ENCODE measurements at regions not wholly inside any gene's neighbourhood (a gene's known extent, or its start where the extent isn't known, plus 50 kb on each side); places are given as distances from the start of the nearest gene placed in this dataset.

- Mint-ChIP-seq H3K27me3 (no peaks in the 10 kb centered on the region), H3K36me3 (ENCODE audit: low read depth) (peaks cover 17% of the 10 kb centered on the region), H3K4me3 (no peak overlapping the region), H3K9me3 (peaks cover 14% of the 10 kb centered on the region), H3K4me1 (peaks cover 9% of the 10 kb centered on the region), H3K27ac (no peak overlapping the region)
- no peak for DNase-seq
- POLR2A ChIA-PET, result no interaction called here
- CTCF ChIA-PET, result no interaction called here
These were observed 227.2 kb downstream of the BRD1 start for GRCh38 chr22:49600468-49600867.

GRCh38 chr22:49599691-49600455, 227.8 kb downstream of the BRD1 start:
- H3K36me3 Mint-ChIP-seq (ENCODE audit: low read depth), result peaks cover 17% of the 10 kb centered on the region
- POLR2A ChIA-PET, result no interaction called here
- H3K4me1 Mint-ChIP-seq, result peaks cover 9% of the 10 kb centered on the region
- H3K27ac Mint-ChIP-seq, result no peak overlapping the region
- no peak overlapping the region for H3K4me3 Mint-ChIP-seq
- DNase-seq, result no peak
- CTCF ChIA-PET, result no interaction called here
- peaks cover 8% of the 10 kb centered on the region for H3K9me3 Mint-ChIP-seq
- H3K27me3 Mint-ChIP-seq, result no peaks in the 10 kb centered on the region

GRCh38 chr22:49599039-49599438, 228.6 kb downstream of the BRD1 start:
- no peaks in the 10 kb centered on the region for H3K9me3 Mint-ChIP-seq
- no peak for DNase-seq
- H3K4me3 Mint-ChIP-seq, result no peak overlapping the region
- H3K4me1 Mint-ChIP-seq, result peaks cover 9% of the 10 kb centered on the region
- ChIA-PET CTCF (no interaction called here), POLR2A (no interaction called here)
- H3K27ac Mint-ChIP-seq, result no peak overlapping the region
- no peaks in the 10 kb centered on the region for H3K27me3 Mint-ChIP-seq
- peaks cover 10% of the 10 kb centered on the region for H3K36me3 Mint-ChIP-seq (ENCODE audit: low read depth)

GRCh38 chr22:49598338-49598737, 229.3 kb downstream of the BRD1 start:
- H3K9me3 Mint-ChIP-seq, result no peaks in the 10 kb centered on the region
- no peak overlapping the region for H3K27ac Mint-ChIP-seq
- peaks cover 9% of the 10 kb centered on the region for H3K4me1 Mint-ChIP-seq
- ChIA-PET POLR2A (no interaction called here), CTCF (no interaction called here)
- peaks cover 3% of the 10 kb centered on the region for H3K36me3 Mint-ChIP-seq (ENCODE audit: low read depth)
- H3K27me3 Mint-ChIP-seq, result no peaks in the 10 kb centered on the region
- H3K4me3 Mint-ChIP-seq, result no peak overlapping the region
- DNase-seq, result no peak

- Mint-ChIP-seq H3K4me3 (no peak overlapping the region), H3K36me3 (ENCODE audit: low read depth) (no peaks in the 10 kb centered on the region), H3K4me1 (peaks cover 9% of the 10 kb centered on the region), H3K27me3 (no peaks in the 10 kb centered on the region), H3K27ac (no peak overlapping the region), H3K9me3 (no peaks in the 10 kb centered on the region)
- ChIA-PET POLR2A (no interaction called here), CTCF (no interaction called here)
- no peak for DNase-seq
These were observed 230.1 kb downstream of the BRD1 start for GRCh38 chr22:49597428-49598039.

- Mint-ChIP-seq H3K27me3 (no peaks in the 10 kb centered on the region), H3K9me3 (no peaks in the 10 kb centered on the region), H3K4me3 (no peak overlapping the region), H3K27ac (no peak overlapping the region), H3K36me3 (ENCODE audit: low read depth) (no peaks in the 10 kb centered on the region), H3K4me1 (no peaks in the 10 kb centered on the region)
- no peak for DNase-seq
- ChIA-PET CTCF (no interaction called here), POLR2A (no interaction called here)
These were observed 232.1 kb downstream of the BRD1 start for GRCh38 chr22:49595465-49596078.

GRCh38 chr22:49594078-49594477, 233.6 kb downstream of the BRD1 start:
- no peak for DNase-seq
- Mint-ChIP-seq H3K9me3 (no peaks in the 10 kb centered on the region), H3K4me1 (no peaks in the 10 kb centered on the region), H3K36me3 (ENCODE audit: low read depth) (no peaks in the 10 kb centered on the region), H3K27ac (no peak overlapping the region), H3K4me3 (no peak overlapping the region), H3K27me3 (no peaks in the 10 kb centered on the region)
- CTCF ChIA-PET, result no interaction called here
- POLR2A ChIA-PET, result no interaction called here

- no peaks in the 10 kb centered on the region for H3K9me3 Mint-ChIP-seq
- no peaks in the 10 kb centered on the region for H3K36me3 Mint-ChIP-seq (ENCODE audit: low read depth)
- ChIA-PET POLR2A (no interaction called here), CTCF (no interaction called here)
- H3K4me1 Mint-ChIP-seq, result no peaks in the 10 kb centered on the region
- H3K27ac Mint-ChIP-seq, result no peak overlapping the region
- no peak overlapping the region for H3K4me3 Mint-ChIP-seq
- no peak for DNase-seq
- no peaks in the 10 kb centered on the region for H3K27me3 Mint-ChIP-seq
These were observed 234.2 kb downstream of the BRD1 start for GRCh38 chr22:49593509-49593908.

- Mint-ChIP-seq H3K27ac (no peak overlapping the region), H3K9me3 (no peaks in the 10 kb centered on the region), H3K4me1 (no peaks in the 10 kb centered on the region), H3K27me3 (no peaks in the 10 kb centered on the region), H3K4me3 (no peak overlapping the region), H3K36me3 (ENCODE audit: low read depth) (no peaks in the 10 kb centered on the region)
- POLR2A ChIA-PET, result no interaction called here
- DNase-seq, result no peak
- CTCF ChIA-PET, result no interaction called here
These were observed 234.7 kb downstream of the BRD1 start for GRCh38 chr22:49592780-49593501.

GRCh38 chr22:49590851-49591445, 236.7 kb downstream of the BRD1 start:
- no peaks in the 10 kb centered on the region for H3K4me1 Mint-ChIP-seq

GRCh38 chr22:49590381-49590780, 237.3 kb downstream of the BRD1 start:
- DNase-seq, result no peak
- H3K27ac Mint-ChIP-seq, result no peak overlapping the region
- CTCF ChIA-PET, result no interaction called here

More at GRCh38 chr22:49590851-49591445, 236.7 kb downstream of the BRD1 start:
- H3K9me3 Mint-ChIP-seq, result no peaks in the 10 kb centered on the region
- no peaks in the 10 kb centered on the region for H3K36me3 Mint-ChIP-seq (ENCODE audit: low read depth)
- no peak overlapping the region for H3K27ac Mint-ChIP-seq
- H3K4me3 Mint-ChIP-seq, result no peak overlapping the region
- DNase-seq, result no peak
- CTCF ChIA-PET, result no interaction called here
- POLR2A ChIA-PET, result no interaction called here
- no peaks in the 10 kb centered on the region for H3K27me3 Mint-ChIP-seq

GRCh38 chr22:49589811-49590210, 237.9 kb downstream of the BRD1 start:
- ChIA-PET CTCF (no interaction called here), POLR2A (no interaction called here)
- Mint-ChIP-seq H3K4me1 (no peaks in the 10 kb centered on the region), H3K27me3 (no peaks in the 10 kb centered on the region), H3K4me3 (no peak overlapping the region), H3K9me3 (no peaks in the 10 kb centered on the region), H3K27ac (no peak overlapping the region), H3K36me3 (ENCODE audit: low read depth) (no peaks in the 10 kb centered on the region)
- no peak for DNase-seq

More at GRCh38 chr22:49590381-49590780, 237.3 kb downstream of the BRD1 start:
- H3K9me3 Mint-ChIP-seq, result no peaks in the 10 kb centered on the region
- H3K36me3 Mint-ChIP-seq (ENCODE audit: low read depth), result no peaks in the 10 kb centered on the region
- no peaks in the 10 kb centered on the region for H3K4me1 Mint-ChIP-seq
- no peaks in the 10 kb centered on the region for H3K27me3 Mint-ChIP-seq
- H3K4me3 Mint-ChIP-seq, result no peak overlapping the region
- POLR2A ChIA-PET, result no interaction called here

- POLR2A ChIA-PET, result no interaction called here
These were observed 238.4 kb downstream of the BRD1 start for GRCh38 chr22:49589301-49589700.

More at GRCh38 chr22:49589301-49589700, 238.4 kb downstream of the BRD1 start:
- Mint-ChIP-seq H3K4me1 (no peaks in the 10 kb centered on the region), H3K36me3 (ENCODE audit: low read depth) (no peaks in the 10 kb centered on the region), H3K27me3 (no peaks in the 10 kb centered on the region), H3K27ac (no peak overlapping the region), H3K9me3 (no peaks in the 10 kb centered on the region), H3K4me3 (no peak overlapping the region)
- DNase-seq, result no peak
- CTCF ChIA-PET, result no interaction called here

All from activated CD4-positive, alpha-beta T cell treated with anti-CD3 and anti-CD28 coated beads, Interleukin-2, amount 10 ng/mL, durations not matched to agents 7 days and 5 days (primary cell).